SU-DHL-6 (cell line): ENCODE measurements at regions not wholly inside any gene's neighbourhood (a gene's known extent, or its start where the extent isn't known, plus 50 kb on each side); places are given as distances from the start of the nearest gene placed in this dataset.

Experiments
- CTCF ChIP-seq: fragments of 200-600 bp; sonication (generic); IDR thresholded peaks from one replicate; pipeline ENCODE4 v1.5.1; 2017; ENCODE audit warnings: antibody characterized with exemption, mild to moderate bottlenecking, low read length, moderate library complexity; ENCODE audit not compliant: insufficient read depth, poor library complexity, severe bottlenecking
- EZH2phosphoT487 ChIP-seq: fragments of 200-600 bp; sonication (generic), shearing (Covaris generic); conservative IDR thresholded peaks from 2 replicates; pipeline ENCODE4 v1.6.1; 2018; ENCODE audit warnings: mild to moderate bottlenecking, antibody characterized with exemption, low read length, moderate library complexity, mixed read lengths

GRCh38 chr13:44210525-44210924 is 163.1 kb upstream of the SERP2 start:
- TF ChIP-seq CTCF, result no peak
- TF ChIP-seq EZH2phosphoT487, result no peak
